Ramos (cell line): ENCODE measurements at regions not wholly inside any gene's neighbourhood (a gene's known extent, or its start where the extent isn't known, plus 50 kb on each side); places are given as distances from the start of the nearest gene placed in this dataset.

Experiments used
- in situ Hi-C: fragments of 300-500 bp; cut with MboI; formaldehyde crosslinking; loops from one replicate; pipeline ENCODE4 v1.14.3; 2022; ENCODE audit warnings: low sequenced_read_pairs; ENCODE audit not compliant: unreplicated experiment

- in situ Hi-C loops = no loop called here
Observed at GRCh38 chr4:52266537-52267137, 215.5 kb downstream of the SPATA18 start.

- in situ Hi-C loops = no loop called here
Observed at GRCh38 chr4:52269761-52270160, 218.7 kb downstream of the SPATA18 start.

DNA sequence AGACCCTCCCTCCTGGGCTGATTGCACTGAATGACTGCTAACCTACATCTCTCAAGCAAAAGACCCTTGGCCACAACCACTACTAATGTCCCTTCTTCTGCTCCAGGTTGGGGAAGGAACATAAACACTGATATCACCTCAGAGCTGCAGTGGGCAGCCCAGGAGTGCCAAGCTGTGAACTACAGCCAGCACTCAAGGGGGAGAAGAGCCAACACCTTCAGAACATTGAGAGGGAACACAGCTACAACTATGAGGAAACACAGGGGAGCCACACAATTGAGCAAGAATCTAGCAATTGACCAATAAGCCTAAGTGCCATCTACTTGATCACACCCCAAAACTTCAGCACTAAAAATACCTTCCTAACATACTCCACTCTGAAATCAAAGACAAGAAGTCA is 222.8 kb downstream of the SPATA18 start:
- in situ Hi-C loops = no loop called here

DNA sequence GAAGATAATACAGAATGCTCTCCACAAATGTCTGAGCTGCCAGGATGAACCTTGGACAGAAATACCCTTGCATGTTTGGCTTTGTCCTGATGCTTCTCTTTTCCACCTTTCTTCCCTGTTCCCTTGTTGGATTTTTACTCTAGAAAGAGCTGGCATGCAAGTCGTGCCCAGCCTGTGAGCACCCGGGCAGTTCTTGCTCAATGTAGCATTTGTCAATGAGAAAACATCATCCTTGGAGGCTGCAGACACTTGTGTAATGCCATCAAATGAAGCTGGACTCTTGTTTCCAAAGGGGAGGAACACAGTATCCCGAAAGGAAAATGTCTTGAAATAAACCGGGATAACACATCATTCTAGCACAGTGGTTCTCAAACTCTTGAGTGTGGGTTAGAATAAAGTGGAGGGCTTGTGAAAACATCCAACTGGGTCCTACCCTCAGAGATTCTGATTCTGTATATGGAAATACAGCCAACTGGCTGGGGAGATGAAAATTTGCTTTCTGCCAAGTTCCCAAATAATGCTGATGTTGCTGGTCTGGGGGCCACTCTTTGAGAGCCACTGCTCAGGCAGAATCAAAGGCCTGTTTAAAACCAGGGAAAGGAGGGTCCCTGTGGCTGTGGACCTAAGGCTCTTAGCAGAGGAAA is 237.2 kb downstream of the SPATA18 start:
- in situ Hi-C loops = no loop called here

DNA sequence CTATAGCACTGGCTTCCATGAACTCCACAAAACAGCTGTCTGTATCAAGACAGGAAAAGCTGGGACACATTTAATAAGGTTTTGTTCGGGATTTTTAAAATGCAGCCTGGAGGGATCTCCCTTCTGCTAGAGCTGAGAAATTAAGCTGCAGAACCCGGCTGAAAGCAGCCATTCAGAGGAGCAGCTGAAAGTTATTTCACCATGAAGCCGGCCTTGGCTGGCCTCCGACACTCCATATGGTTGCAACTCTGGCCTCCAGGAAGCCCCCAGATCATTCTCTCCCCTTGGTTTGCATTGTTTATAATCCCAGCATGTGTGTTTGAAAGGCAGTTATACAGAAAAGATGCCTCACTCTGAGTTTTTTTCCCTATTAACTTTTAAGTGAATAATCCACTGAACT is 239.4 kb downstream of the SPATA18 start:
- in situ Hi-C loops = no loop called here

GRCh38 chr4:52292245-52292644 is 241.1 kb downstream of the SPATA18 start:
- in situ Hi-C loops = no loop called here

DNA sequence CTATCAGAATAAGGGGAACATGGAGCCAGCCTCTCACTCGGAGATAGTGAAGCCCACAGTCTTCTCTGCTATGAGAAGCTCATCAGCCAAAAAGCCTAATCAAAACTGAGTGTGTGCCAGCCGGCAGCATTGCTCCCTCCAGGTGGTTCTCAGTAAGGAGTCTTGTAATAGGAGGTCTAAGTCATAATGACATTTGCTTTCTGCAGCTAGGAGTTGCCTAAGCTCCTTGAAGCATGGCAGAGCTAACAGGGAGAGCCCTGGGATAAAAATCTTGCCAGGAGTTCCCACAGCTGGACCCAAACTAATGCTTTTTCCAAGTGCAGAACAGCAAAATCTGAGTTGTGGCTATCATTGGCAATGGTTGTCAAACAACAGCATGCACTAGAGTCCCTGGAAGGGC is 245.2 kb downstream of the SPATA18 start:
- in situ Hi-C loops = no loop called here

GRCh38 chr4:52298444-52298843 is 247.3 kb downstream of the SPATA18 start:
- in situ Hi-C loops = no loop called here

- in situ Hi-C loops = no loop called here
Observed at GRCh38 chr4:52299120-52299519, 248.0 kb downstream of the SPATA18 start.

GRCh38 chr4:52311464-52312125 is 260.5 kb downstream of the SPATA18 start:
- in situ Hi-C loops = no loop called here

- in situ Hi-C loops = no loop called here
Observed at GRCh38 chr4:52312722-52313121, 261.6 kb downstream of the SPATA18 start.

DNA sequence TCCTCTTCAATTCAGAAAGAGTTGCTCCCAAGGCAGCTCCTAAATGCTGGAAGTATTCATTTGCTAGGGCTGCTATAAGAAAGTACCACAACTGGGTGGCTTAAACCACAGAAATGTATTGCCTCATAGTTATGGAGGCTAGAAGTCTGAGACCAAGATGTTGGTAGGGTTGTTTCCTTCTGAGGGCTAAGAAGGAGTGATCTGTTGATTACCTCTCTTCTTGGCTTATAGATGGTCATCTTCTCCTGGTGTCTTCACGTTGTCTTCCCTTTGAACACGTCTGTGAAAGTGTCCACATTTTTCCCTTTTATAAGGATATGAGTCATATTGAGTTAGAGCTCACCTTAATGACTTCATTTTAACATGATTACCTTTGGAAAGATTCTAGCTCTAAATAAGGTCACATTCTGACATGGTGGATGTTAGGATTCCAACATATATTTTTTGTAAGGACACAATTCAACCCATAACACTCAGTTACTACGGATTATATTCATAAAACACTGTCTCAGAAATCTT is 266.3 kb downstream of the SPATA18 start:
- in situ Hi-C loops = no loop called here

DNA sequence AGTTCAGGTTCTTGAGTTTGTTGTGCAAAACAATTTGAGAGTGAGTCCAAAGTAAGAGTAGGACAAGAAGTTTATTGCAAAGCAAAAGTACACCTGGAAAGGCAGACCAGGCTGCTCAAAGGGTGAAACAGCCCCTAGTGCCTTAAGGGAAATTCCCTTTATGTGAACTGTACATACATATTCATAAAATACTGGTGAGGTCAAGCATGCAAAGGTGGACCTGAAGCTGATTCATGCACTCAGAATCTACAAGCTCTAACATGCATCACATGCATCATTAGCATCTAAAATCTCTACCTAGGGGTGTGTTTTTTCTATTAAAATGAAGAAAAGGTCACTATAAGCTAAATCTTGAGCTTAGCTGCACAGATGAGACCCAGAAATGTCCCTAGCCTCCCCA is 266.9 kb downstream of the SPATA18 start:
- in situ Hi-C loops = no loop called here

- in situ Hi-C loops = no loop called here
Observed at GRCh38 chr4:52329894-52330293, 278.8 kb downstream of the SPATA18 start.

- in situ Hi-C loops = no loop called here
Observed at GRCh38 chr4:52343595-52343994, 292.5 kb downstream of the SPATA18 start.

- in situ Hi-C loops = no loop called here
Observed at GRCh38 chr4:52350926-52351325, 299.8 kb downstream of the SPATA18 start.

GRCh38 chr4:52358366-52358765 is 300.7 kb downstream of the USP46 start:
- in situ Hi-C loops = no loop called here

- in situ Hi-C loops = no loop called here
Observed at GRCh38 chr4:52358883-52359321, 300.2 kb downstream of the USP46 start.

DNA sequence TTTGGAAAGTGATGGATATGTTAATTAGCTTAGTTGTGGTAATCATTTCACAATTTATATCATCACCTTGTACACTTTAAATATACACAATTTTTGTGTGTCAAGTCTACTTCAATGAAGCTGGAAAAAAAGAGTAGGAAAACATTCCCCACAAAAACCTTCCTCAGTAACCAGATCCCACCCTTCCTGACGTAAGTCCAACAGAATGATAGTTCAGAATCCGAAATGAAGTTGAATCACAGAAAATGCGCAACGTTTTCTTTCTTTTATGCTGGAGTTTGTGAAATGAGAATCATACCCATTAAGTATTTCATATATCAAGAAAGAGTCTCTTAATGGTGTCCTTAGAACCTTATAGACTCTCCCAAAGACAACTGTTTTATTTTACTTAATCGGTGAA is 292.9 kb downstream of the USP46 start:
- in situ Hi-C loops = no loop called here

- in situ Hi-C loops = no loop called here
Observed at GRCh38 chr4:52366621-52367020, 292.5 kb downstream of the USP46 start.

- in situ Hi-C loops = no loop called here
Observed at GRCh38 chr4:52367282-52367830, 291.7 kb downstream of the USP46 start.
